ENCODE measurements at regions not wholly inside any gene's neighbourhood (a gene's known extent, or its start where the extent isn't known, plus 50 kb on each side); places are given as distances from the start of the nearest gene placed in this dataset.

- no peak for DNase-seq (ENCODE audit: low spot score)
These were observed 54.7 kb upstream of the DSCAM start for GRCh38 chr21:40901691-40902090.

GRCh38 chr21:40902299-40902698 is 55.3 kb upstream of the DSCAM start:
- no peak for DNase-seq (ENCODE audit: low spot score)

GRCh38 chr21:40902993-40903392 is 56.0 kb upstream of the DSCAM start:
- no peak for DNase-seq (ENCODE audit: low spot score)

- DNase-seq (ENCODE audit: low spot score) = no peak
These were observed 58.3 kb upstream of the DSCAM start for GRCh38 chr21:40905251-40905650.

- DNase-seq (ENCODE audit: low spot score) = no peak
These were observed 65.4 kb upstream of the DSCAM start for GRCh38 chr21:40912375-40912774.

- no peak for DNase-seq (ENCODE audit: low spot score)
These were observed 68.2 kb upstream of the DSCAM start for GRCh38 chr21:40915114-40915513.

GRCh38 chr21:40923407-40923806 is 76.4 kb upstream of the DSCAM start:
- DNase-seq (ENCODE audit: low spot score) = no peak

- no peak for DNase-seq (ENCODE audit: low spot score)
These were observed 76.9 kb upstream of the DSCAM start for GRCh38 chr21:40923901-40924300.

GRCh38 chr21:40924641-40925040 is 77.7 kb upstream of the DSCAM start:
- no peak for DNase-seq (ENCODE audit: low spot score)

GRCh38 chr21:40926238-40926637 is 79.3 kb upstream of the DSCAM start:
- no peak for DNase-seq (ENCODE audit: low spot score)

- DNase-seq (ENCODE audit: low spot score) = no peak
These were observed 82.9 kb upstream of the DSCAM start for GRCh38 chr21:40929833-40930232.

GRCh38 chr21:40931197-40931596 is 84.2 kb upstream of the DSCAM start:
- no peak for DNase-seq (ENCODE audit: low spot score)

- DNase-seq (ENCODE audit: low spot score) = no peak
These were observed 89.2 kb upstream of the DSCAM start for GRCh38 chr21:40936178-40936577.

- DNase-seq (ENCODE audit: low spot score) = no peak
These were observed 89.9 kb upstream of the DSCAM start for GRCh38 chr21:40936771-40937261.

- DNase-seq (ENCODE audit: low spot score) = no peak
These were observed 91.1 kb upstream of the DSCAM start for GRCh38 chr21:40938078-40938477.

- DNase-seq (ENCODE audit: low spot score) = no peak
These were observed 91.7 kb upstream of the DSCAM start for GRCh38 chr21:40938611-40939010.

- no peak for DNase-seq (ENCODE audit: low spot score)
These were observed 100.8 kb upstream of the DSCAM start for GRCh38 chr21:40947713-40948112.

- no peak for DNase-seq (ENCODE audit: low spot score)
These were observed 104.0 kb upstream of the DSCAM start for GRCh38 chr21:40950970-40951369.

GRCh38 chr21:40952551-40953323 is 105.8 kb upstream of the DSCAM start:
- peak; percentile 97 for DNase-seq (ENCODE audit: low spot score)

GRCh38 chr21:40964691-40965090 is 117.7 kb upstream of the DSCAM start:
- DNase-seq (ENCODE audit: low spot score) = no peak

GRCh38 chr21:40967771-40968170 is 120.8 kb upstream of the DSCAM start:
- DNase-seq (ENCODE audit: low spot score) = no peak

GRCh38 chr21:40972151-40972550 is 125.2 kb upstream of the DSCAM start:
- no peak for DNase-seq (ENCODE audit: low spot score)

GRCh38 chr21:40976198-40977109 is 129.5 kb upstream of the DSCAM start:
- no peak for DNase-seq (ENCODE audit: low spot score)

Measured in SW480 (cell line).